GM19238 (cell line): ENCODE measurements at regions not wholly inside any gene's neighbourhood (a gene's known extent, or its start where the extent isn't known, plus 50 kb on each side); places are given as distances from the start of the nearest gene placed in this dataset.
"Not testable (repeated sequence)": the region's sequence is repeated elsewhere in the genome, so short reads cannot be mapped to it uniquely, and the experiment has no call there.

Source experiments
- DNase-seq: peaks from one replicate; pipeline ENCODE4 v3.0.0; 2011; ENCODE audit warnings: low spot score; ENCODE audit not compliant: insufficient read length

DNA sequence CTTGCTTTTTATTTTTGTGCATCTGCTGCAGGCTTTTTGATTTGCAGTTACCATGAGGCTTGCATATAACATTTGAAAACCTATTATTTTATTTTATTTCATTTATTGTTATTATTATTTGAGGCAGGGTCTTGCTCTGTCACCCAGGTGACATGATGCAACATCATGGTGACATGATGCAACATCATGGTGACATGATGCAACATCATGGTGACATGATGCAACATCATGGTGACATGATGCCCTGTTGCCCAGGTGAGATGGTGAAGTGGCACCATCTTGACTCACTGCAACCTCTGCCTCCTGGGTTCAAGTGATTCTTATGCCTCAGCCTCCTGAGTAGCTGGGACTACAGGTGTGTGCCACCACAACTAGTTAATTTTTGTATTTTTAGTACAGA is 244.5 kb upstream of the CTBP2 start:
- not testable (repeated sequence) for DNase-seq

DNA sequence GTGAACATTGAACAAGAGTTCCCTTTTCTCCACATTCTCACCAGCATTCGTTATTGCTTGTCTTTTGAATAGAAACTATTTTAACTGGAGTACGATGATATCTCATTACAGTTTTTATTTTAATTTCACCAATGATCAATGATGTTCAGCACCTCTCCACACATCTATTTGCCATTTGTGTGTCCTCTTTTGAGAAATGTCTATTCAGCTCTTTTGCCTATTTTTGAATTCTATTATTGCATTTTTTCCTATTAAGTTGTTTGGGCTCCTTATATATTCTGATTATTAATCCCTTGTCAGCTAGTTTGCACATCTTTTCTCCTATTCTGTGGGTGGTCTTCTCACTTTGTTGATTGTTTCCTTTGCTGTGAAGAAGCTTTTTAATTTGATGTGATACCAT is 241.1 kb upstream of the CTBP2 start:
- no peak for DNase-seq

GRCh38 chr10:125399289-125399688 is 238.9 kb upstream of the CTBP2 start:
- DNase-seq = no peak

GRCh38 chr10:125398270-125398669 is 237.9 kb upstream of the CTBP2 start:
- DNase-seq = no peak

- DNase-seq = no peak
Measured at GRCh38 chr10:125397608-125398007, 237.2 kb upstream of the CTBP2 start.

- no peak for DNase-seq
Measured at GRCh38 chr10:125396676-125397075, 236.3 kb upstream of the CTBP2 start.

GRCh38 chr10:125392609-125393008 is 232.2 kb upstream of the CTBP2 start:
- DNase-seq = no peak

DNA sequence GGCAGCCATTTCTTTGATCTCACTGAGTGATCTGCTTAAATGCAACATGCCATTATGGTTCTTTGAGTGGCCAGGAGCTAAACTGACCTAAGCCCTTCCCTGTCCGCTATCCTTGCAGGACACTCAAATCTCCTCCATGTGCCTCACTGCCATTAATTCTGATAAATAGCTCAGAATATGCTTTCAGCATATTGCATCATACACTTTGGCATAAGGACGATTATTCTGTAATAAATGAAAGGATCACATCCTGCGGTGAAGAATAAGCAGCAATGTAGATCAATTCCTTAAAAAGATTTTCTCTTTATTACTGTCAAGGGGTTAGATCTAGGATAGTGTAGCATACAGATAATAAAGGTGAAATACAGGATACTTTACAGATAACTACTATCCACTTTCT is 231.8 kb upstream of the CTBP2 start:
- no peak for DNase-seq

GRCh38 chr10:125389648-125390047 is 229.3 kb upstream of the CTBP2 start:
- DNase-seq = no peak

DNA sequence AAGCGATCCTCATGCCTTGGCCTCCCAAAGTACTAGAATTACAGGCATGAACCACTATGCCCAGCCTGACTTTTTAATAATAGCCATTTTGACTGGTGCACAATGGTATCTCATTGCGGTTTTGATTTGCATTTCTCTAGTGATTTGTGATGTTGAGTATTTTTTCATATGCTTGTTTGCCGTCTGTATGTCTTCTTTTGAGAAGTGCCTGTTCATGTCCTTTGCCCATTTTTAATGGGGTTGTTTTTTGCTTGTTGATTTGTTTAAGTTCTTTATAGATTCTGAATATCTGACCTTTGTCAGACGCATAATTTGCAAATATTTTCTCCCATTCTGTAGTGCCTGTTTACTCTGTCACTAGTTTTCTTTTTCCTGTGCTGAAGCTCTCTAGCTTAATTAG is 219.2 kb upstream of the CTBP2 start:
- DNase-seq = no peak

DNA sequence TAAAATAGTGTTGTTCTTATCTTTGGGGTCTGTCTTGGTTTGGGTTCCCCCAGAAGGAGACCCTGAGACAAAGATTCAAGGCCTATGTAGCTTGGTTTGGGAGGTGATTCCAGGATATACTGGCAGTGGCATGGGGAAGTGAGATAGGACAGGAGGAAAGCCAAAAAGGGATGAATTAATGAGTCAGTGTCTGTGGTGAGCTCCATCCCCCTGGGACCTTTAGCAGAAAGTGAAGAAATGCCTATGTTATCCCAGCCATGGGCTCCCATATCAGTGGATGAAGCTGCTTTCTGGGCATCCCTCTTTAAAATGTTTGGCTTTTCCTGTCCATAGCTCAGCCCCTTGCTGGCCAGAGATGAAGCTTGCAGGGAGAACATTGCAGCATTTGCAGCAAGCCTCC is 217.0 kb upstream of the CTBP2 start:
- no peak for DNase-seq

DNA sequence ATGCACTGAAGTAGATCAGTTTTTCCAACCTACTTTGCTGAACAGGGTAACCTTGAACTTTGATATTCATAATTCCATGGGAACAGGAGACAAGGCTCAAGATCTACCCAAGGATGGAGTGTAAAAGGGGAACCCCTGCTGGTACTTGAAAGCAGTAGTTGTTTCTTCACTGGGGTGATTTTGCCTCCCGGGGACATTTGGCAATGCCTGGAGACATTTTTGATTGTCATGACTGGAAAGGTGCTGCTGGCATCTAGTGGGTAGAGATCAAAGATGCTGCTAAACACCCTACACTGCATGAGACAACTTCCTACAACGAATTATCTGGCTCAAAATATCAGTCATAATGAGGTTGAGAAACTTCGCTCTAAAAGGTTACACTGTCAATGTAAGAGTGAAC is 214.8 kb upstream of the CTBP2 start:
- no peak for DNase-seq

GRCh38 chr10:125373546-125373945 is 213.2 kb upstream of the CTBP2 start:
- no peak for DNase-seq

DNA sequence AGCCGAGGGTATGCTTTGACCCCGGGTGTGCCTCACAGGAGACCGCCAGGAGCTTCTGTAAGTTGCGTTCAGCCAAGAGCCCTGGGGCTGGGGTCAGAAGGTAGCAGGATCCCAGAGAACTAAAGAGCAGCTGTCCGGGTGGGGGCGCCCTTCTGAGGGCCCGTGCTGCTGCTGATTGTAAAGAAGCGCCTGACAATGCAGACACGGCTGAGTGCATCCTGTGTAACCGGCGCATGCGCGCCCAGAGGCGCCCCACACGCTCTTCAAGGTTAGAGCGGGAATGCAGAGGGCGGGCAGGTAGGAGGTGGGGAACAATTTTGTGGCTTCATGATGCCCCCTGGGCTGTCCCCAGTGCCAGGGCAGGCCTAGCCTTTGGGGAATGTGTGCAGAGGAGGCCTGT is 210.2 kb upstream of the CTBP2 start:
- no peak for DNase-seq

DNA sequence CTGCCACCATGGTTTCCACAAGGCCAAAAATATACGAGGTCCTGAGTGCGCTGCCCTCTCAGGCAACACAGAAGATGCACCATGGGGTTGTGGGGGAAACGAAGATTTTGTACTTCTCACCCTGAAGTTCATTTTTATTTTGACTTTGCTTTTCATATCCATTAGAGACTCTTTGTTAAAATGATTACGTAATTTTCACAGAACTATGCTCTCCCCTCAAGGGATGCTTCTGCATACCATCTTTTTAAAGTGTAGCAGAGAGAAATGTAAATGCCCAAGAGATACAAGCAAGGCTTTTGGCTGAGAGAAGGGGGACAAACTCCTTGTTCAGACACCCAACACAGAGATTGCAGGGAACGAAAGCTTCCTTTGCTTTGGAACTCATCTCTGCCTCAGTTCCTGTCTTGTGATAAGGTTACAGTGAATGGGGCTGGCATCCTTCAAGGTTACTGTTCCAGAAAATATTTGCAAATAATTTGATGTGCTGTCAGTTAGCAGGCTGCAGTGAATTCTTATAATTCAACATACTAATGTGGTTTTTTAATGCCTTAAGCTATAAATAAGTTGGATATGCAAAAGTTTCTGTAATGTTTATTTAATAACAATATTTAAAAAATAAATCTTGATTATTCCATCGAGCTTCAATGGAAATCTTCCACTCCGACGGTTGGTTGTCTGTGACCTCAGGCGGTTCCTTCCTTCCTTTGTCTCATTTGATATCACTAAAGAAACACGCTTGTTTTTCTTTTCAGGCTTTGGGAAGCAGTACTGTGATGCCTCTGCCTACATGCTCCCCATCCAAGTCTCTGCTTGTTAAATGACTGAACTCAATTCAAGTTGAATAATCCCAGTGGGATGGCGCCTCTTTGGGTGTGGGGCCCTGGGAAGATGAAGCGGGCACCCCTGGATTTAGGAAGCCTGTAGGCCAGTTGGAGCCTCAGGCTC is 209.3 kb upstream of the CTBP2 start:
- DNase-seq = no peak

DNA sequence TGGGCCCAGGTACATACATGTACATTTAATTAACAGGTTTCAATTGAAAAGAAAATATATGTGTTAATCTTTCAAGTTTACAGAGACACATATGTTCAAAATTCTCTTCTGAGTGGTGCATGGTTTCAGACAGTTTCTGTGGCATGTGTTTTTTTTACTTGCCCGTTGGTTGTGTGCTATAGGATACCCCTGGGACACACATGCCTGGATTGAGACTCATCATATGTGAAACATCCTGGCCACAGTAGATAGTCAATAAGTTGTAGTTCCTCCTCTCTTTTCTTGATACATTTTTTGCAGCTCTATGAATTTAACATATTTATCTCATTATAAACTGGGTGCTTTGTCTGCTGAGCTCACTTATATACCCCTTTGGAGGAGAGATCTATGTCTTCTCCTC is 207.8 kb upstream of the CTBP2 start:
- DNase-seq = no peak

- DNase-seq = no peak
Measured at GRCh38 chr10:125363791-125364190, 203.4 kb upstream of the CTBP2 start.

DNA sequence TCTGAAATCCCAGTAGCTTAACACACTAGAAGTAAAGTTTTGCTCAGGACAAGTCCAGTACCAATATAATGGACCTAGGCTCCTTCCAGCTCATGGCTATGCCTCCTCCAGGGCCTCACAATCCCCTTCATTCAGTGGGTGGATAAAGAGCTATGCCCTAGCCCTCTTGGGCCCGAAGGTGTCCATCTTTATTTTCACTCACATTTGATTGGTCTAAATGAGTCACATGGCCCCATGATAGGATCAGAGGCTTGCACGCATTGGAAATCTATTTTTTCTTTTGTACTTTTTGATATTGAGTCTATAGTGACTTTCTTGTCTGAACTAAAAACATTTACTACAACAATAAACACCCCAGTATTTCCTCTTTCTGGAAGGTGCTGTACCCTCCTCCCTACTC is 202.6 kb upstream of the CTBP2 start:
- no peak for DNase-seq

- no peak for DNase-seq
Measured at GRCh38 chr10:125359401-125359800, 199.0 kb upstream of the CTBP2 start.

GRCh38 chr10:125355657-125356056 is 195.3 kb upstream of the CTBP2 start:
- DNase-seq = no peak

- DNase-seq = no peak
Measured at GRCh38 chr10:125350519-125350918, 190.2 kb upstream of the CTBP2 start.

- DNase-seq = no peak
Measured at GRCh38 chr10:125348536-125348935, 188.2 kb upstream of the CTBP2 start.

GRCh38 chr10:125344573-125345171 is 184.3 kb upstream of the CTBP2 start:
- peak; percentile 16 for DNase-seq
